Esophagus squamous epithelium (tissue), 5 donors: ENCODE measurements at regions not wholly inside any gene's neighbourhood (a gene's known extent, or its start where the extent isn't known, plus 50 kb on each side); places are given as distances from the start of the nearest gene placed in this dataset.
A peak's percentile ranks its signal among the peaks of the same experiment; 100 is the strongest.

ENCODE experiments used
- DNase-seq: peaks from one replicate; lab custom pipeline; 2025; lab: John Stamatoyannopoulos, UW
- H3K27ac ChIP-seq, 4 donors: fragments of 200-600 bp; sonication (generic); one replicate each; pipeline ENCODE4 v1.5.1; 2016 to 2019; ENCODE audit warnings: mild to moderate bottlenecking in 1 of 4
- H3K27me3 ChIP-seq, 4 donors: fragments of 200-600 bp; sonication (generic); 1 replicate in 3 of 4; 2 replicates in 1 of 4; pipeline versions ENCODE4 v1.5.1 to v1.6.0; 2017 to 2021; ENCODE audit warnings: antibody characterized with exemption in 1 of 4
- H3K36me3 ChIP-seq, 3 donors: fragments of 200-600 bp; sonication (generic); one replicate each; pipeline ENCODE4 v1.5.1; 2016 to 2019
- H3K4me1 ChIP-seq, 3 donors: fragments of 200-600 bp; sonication (generic); one replicate each; pipeline ENCODE4 v1.5.1; 2017 to 2019
- H3K4me3 ChIP-seq, 4 donors: fragments of 200-600 bp; sonication (generic); 1 replicate in 3 of 4; 2 replicates in 1 of 4; pipeline ENCODE4 v1.5.1; 2016 to 2019; ENCODE audit warnings: mild to moderate bottlenecking in 2 of 4, moderate library complexity in 1 of 4
- H3K9me3 ChIP-seq, 3 donors: fragments of 200-600 bp; sonication (generic); one replicate each; pipeline ENCODE4 v1.5.1; 2016 to 2019
- CTCF ChIP-seq, 6 experiments: fragments of 450-650 bp in 4 of 6; fragments of 200-600 bp in 2 of 6; sonication (generic) in 2 of 6; IDR thresholded peaks; one replicate each; pipeline ENCODE4 v1.5.1; 2016 to 2019; ENCODE audit warnings: antibody characterized with exemption in 6 of 6, mild to moderate bottlenecking in 4 of 6, moderate library complexity in 4 of 6
- POLR2A ChIP-seq, 4 donors: fragments of 450-650 bp; IDR thresholded peaks; one replicate each; pipeline ENCODE4 v1.6.1; 2017; ENCODE audit warnings: antibody characterized with exemption in 4 of 4, mild to moderate bottlenecking in 4 of 4, moderate library complexity in 3 of 4
- WGBS, 2 donors: methylation state at CpG; one replicate each; pipeline ENCODE4 v1.1.5; 2018; 5-methylcytosine and 5-hydroxymethylcytosine counted together
- intact Hi-C: fragments of 100-400 bp; cut with DNase I; formaldehyde crosslinking; loops from one replicate; pipeline ENCODE4 v1.15.0; 2022
- donor health status: DM: yes; HTN: yes; CAD: no.

GRCh38 chr6:87788141-87788540 lies 86.1 kb upstream of the AKIRIN2 start:
- Histone ChIP-seq H3K4me1 (peaks cover 6 to 27% (median 16%) of the 10 kb centered on the region in 3 donors), H3K36me3 (no peaks in the 10 kb centered on the region), H3K27ac (peak overlapping the region in 2 of 4 donors; percentile 19 to 38), H3K4me3 (no peak overlapping the region), H3K9me3 (no peaks in the 10 kb centered on the region), H3K27me3 (no peaks in the 10 kb centered on the region)
- WGBS, 2 donors, result 67 to 69% methylated on average over 2 to 3 of the region's 3 CpGs
- no peak for DNase-seq
- intact Hi-C loops, result no loop called here
- TF ChIP-seq POLR2A (IDR thresholded peaks at IDR 0.05) (no peak), CTCF (IDR thresholded peaks at IDR 0.05) (no peak)

GRCh38 chr6:87785229-87785862 lies 83.3 kb upstream of the AKIRIN2 start:
- peaks cover 6 to 27% (median 16%) of the 10 kb centered on the region in 3 donors for H3K4me1 ChIP-seq
- H3K4me3 ChIP-seq, result no peak overlapping the region
- intact Hi-C loops, result no loop called here
- TF ChIP-seq POLR2A (IDR thresholded peaks at IDR 0.05), result no peak
- TF ChIP-seq CTCF (IDR thresholded peaks at IDR 0.05), result no peak
- H3K9me3 ChIP-seq, result no peaks in the 10 kb centered on the region
- H3K27me3 ChIP-seq, result no peaks in the 10 kb centered on the region
- H3K36me3 ChIP-seq, result no peaks in the 10 kb centered on the region
- 85 to 92% methylated on average over 2 of the region's 2 CpGs for WGBS, 2 donors
- no peak overlapping the region for H3K27ac ChIP-seq
- no peak for DNase-seq

- no peaks in the 10 kb centered on the region for H3K36me3 ChIP-seq
- H3K4me1 ChIP-seq, result peaks cover 6 to 22% (median 16%) of the 10 kb centered on the region in 3 donors
- no peak overlapping the region for H3K27ac ChIP-seq
- H3K4me3 ChIP-seq, result no peak overlapping the region
- whole genome bisulfite sequencing, 2 donors, result 67 to 85% methylated on average over 2 of the region's 2 CpGs
- DNase-seq, result no peak
- TF ChIP-seq CTCF (IDR thresholded peaks at IDR 0.05) (no peak), POLR2A (IDR thresholded peaks at IDR 0.05) (no peak)
- no peaks in the 10 kb centered on the region for H3K9me3 ChIP-seq
- no peaks in the 10 kb centered on the region for H3K27me3 ChIP-seq
- intact Hi-C loops, result no loop called here
Measured at GRCh38 chr6:87784690-87785089, 82.7 kb upstream of the AKIRIN2 start.

- intact Hi-C loops, result no loop called here
Measured at GRCh38 chr6:87784051-87784450, 82.0 kb upstream of the AKIRIN2 start.

GRCh38 chr6:87779542-87779941 lies 77.5 kb upstream of the AKIRIN2 start:
- H3K36me3 ChIP-seq, result no peaks in the 10 kb centered on the region
- no peaks in the 10 kb centered on the region for H3K27me3 ChIP-seq
- WGBS, 2 donors, result 95 to 97% methylated on average over 2 of the region's 2 CpGs
- DNase-seq, result no peak
- H3K9me3 ChIP-seq, result no peaks in the 10 kb centered on the region
- intact Hi-C loops, result no loop called here
- no peak overlapping the region for H3K4me3 ChIP-seq
- no peaks in the 10 kb centered on the region for H3K4me1 ChIP-seq
- H3K27ac ChIP-seq, result no peak overlapping the region
- TF ChIP-seq CTCF (IDR thresholded peaks at IDR 0.05) (no peak), POLR2A (IDR thresholded peaks at IDR 0.05) (no peak)

More at GRCh38 chr6:87784051-87784450, 82.0 kb upstream of the AKIRIN2 start:
- Histone ChIP-seq H3K4me1 (peaks cover 6 to 15% (median 10%) of the 10 kb centered on the region in 3 donors), H3K4me3 (no peak overlapping the region), H3K27me3 (no peaks in the 10 kb centered on the region), H3K36me3 (no peaks in the 10 kb centered on the region), H3K9me3 (no peaks in the 10 kb centered on the region), H3K27ac (no peak overlapping the region)
- no peak for DNase-seq
- no peak for TF ChIP-seq CTCF (IDR thresholded peaks at IDR 0.05)
- TF ChIP-seq POLR2A (IDR thresholded peaks at IDR 0.05), result no peak
